ENCODE measurements at regions not wholly inside any gene's neighbourhood (a gene's known extent, or its start where the extent isn't known, plus 50 kb on each side); places are given as distances from the start of the nearest gene placed in this dataset.
"Not testable (repeated sequence)": the region's sequence is repeated elsewhere in the genome, so short reads cannot be mapped to it uniquely, and the experiment has no call there.

DNA sequence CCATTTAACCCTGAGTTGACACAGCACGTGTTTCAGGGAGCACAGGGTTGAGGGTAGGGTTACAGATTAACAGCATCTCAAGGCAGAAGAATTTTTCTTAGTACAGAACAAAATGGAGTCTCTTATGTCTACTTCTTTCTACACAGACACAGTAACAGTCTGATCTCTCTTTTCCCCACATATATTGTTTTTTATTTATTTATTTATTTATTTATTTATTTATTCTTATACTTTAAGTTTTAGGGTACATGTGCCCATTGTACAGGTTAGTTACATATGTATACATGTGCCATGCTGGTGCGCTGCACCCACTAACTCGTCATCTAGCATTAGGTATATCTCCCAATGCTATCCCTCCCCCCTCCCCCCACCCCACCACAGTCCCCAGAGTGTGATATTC is 1725.6 kb downstream of the BRINP3 start:
- not testable (repeated sequence) for BruUV-seq (replicated peaks)

GRCh38 chr1:188757747-188758146 is 1719.9 kb downstream of the BRINP3 start:
- H3K4me3 ChIP-seq (ENCODE audit: low read depth, low read length, poor library complexity, severe bottlenecking); H4K20me1 ChIP-seq (ENCODE audit: insufficient read depth, low read length); intact Hi-C loops (cut with micrococcal nuclease; ENCODE audit: unreplicated experiment); DNase-seq (ENCODE audit: low spot score); H3K27ac ChIP-seq (ENCODE audit: low read depth, low read length, poor library complexity, severe bottlenecking); CTCF ChIA-PET (ENCODE audit: unreplicated experiment); H3K9me2 ChIP-seq (ENCODE audit: insufficient read depth, low read length); BruUV-seq (replicated peaks); POLR2A ChIA-PET; H3K36me3 ChIP-seq (ENCODE audit: insufficient read depth, low read length); H2AFZ ChIP-seq (ENCODE audit: low read length); H3K4me1 ChIP-seq (ENCODE audit: insufficient read depth, low read length, poor library complexity, severe bottlenecking); H3K4me2 ChIP-seq (ENCODE audit: low read length); H3K9me3 ChIP-seq (ENCODE audit: low read length); H3K79me2 ChIP-seq (ENCODE audit: insufficient read depth, low read depth, low read length): not testable (repeated sequence)

More for the DNA sequence above, 1725.6 kb downstream of the BRINP3 start:
- H3K79me2 ChIP-seq (ENCODE audit: insufficient read depth, low read depth, low read length); H3K9me2 ChIP-seq (ENCODE audit: insufficient read depth, low read length); H3K27ac ChIP-seq (ENCODE audit: low read depth, low read length, poor library complexity, severe bottlenecking); DNase-seq (ENCODE audit: low spot score); H3K9me3 ChIP-seq (ENCODE audit: low read length); H3K4me1 ChIP-seq (ENCODE audit: insufficient read depth, low read length, poor library complexity, severe bottlenecking); intact Hi-C loops (cut with micrococcal nuclease; ENCODE audit: unreplicated experiment); H3K4me2 ChIP-seq (ENCODE audit: low read length); H2AFZ ChIP-seq (ENCODE audit: low read length); H3K36me3 ChIP-seq (ENCODE audit: insufficient read depth, low read length); H4K20me1 ChIP-seq (ENCODE audit: insufficient read depth, low read length); H3K4me3 ChIP-seq (ENCODE audit: low read depth, low read length, poor library complexity, severe bottlenecking); CTCF ChIA-PET (ENCODE audit: unreplicated experiment); POLR2A ChIA-PET: not testable (repeated sequence)

DNA sequence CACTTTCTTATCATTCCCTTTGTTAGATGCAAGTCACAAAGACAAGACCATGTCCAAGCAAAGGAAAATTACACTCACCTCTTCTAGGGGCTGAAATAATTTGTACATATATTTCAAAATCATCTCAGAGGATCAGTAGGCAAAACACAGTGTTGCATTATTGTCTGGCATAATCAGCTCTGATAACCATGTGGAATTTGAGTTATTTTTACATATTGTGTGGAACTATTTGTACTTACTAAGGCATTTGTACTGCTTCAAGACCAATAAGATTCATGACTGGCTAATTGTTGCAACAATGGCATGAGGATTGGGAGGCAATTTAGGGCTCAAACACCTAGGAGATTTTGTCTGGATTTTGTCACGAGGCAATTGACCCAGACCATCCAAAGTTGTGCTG is 1716.4 kb downstream of the BRINP3 start:
- no TSS peak for BruUV-seq (replicated peaks)
- Histone ChIP-seq H3K36me3 (ENCODE audit: insufficient read depth, low read length) (no peaks in the 10 kb centered on the region), H3K27ac (ENCODE audit: low read depth, low read length, poor library complexity, severe bottlenecking) (no peak overlapping the region), H3K9me2 (ENCODE audit: insufficient read depth, low read length) (no peaks in the 10 kb centered on the region), H3K79me2 (ENCODE audit: insufficient read depth, low read depth, low read length) (no peaks in the 10 kb centered on the region), H3K4me1 (ENCODE audit: insufficient read depth, low read length, poor library complexity, severe bottlenecking) (no peaks in the 10 kb centered on the region), H3K4me3 (ENCODE audit: low read depth, low read length, poor library complexity, severe bottlenecking) (no peak overlapping the region), H3K4me2 (ENCODE audit: low read length) (no peak overlapping the region), H2AFZ (ENCODE audit: low read length) (no peak overlapping the region), H4K20me1 (ENCODE audit: insufficient read depth, low read length) (no peaks in the 10 kb centered on the region), H3K9me3 (ENCODE audit: low read length) (no peaks in the 10 kb centered on the region)
- no peak for DNase-seq (ENCODE audit: low spot score)
- POLR2A ChIA-PET = no interaction called here
- no peak for TF ChIP-seq EZH2phosphoT487 (IDR thresholded peaks at IDR 0.05; ENCODE audit: borderline replicate concordance, low read depth, low read length)
- TF ChIP-seq, protein P1, sequence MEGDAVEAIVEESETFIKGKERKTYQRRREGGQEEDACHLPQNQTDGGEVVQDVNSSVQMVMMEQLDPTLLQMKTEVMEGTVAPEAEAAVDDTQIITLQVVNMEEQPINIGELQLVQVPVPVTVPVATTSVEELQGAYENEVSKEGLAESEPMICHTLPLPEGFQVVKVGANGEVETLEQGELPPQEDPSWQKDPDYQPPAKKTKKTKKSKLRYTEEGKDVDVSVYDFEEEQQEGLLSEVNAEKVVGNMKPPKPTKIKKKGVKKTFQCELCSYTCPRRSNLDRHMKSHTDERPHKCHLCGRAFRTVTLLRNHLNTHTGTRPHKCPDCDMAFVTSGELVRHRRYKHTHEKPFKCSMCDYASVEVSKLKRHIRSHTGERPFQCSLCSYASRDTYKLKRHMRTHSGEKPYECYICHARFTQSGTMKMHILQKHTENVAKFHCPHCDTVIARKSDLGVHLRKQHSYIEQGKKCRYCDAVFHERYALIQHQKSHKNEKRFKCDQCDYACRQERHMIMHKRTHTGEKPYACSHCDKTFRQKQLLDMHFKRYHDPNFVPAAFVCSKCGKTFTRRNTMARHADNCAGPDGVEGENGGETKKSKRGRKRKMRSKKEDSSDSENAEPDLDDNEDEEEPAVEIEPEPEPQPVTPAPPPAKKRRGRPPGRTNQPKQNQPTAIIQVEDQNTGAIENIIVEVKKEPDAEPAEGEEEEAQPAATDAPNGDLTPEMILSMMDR (conservative IDR thresholded peaks at IDR 0.05; ENCODE audit: low read length) = no peak
- intact Hi-C loops (cut with micrococcal nuclease; ENCODE audit: unreplicated experiment) = no loop called here
- CTCF ChIA-PET (ENCODE audit: unreplicated experiment) = no interaction called here

- DNase-seq (ENCODE audit: low spot score) = no peak
Measured at GRCh38 chr1:188762166-188762743, 1715.4 kb downstream of the BRINP3 start.

More at GRCh38 chr1:188762166-188762743, 1715.4 kb downstream of the BRINP3 start:
- H4K20me1 ChIP-seq (ENCODE audit: insufficient read depth, low read length) = no peaks in the 10 kb centered on the region
- no peak overlapping the region for H2AFZ ChIP-seq (ENCODE audit: low read length)
- BruUV-seq (replicated peaks) = no TSS peak
- H3K4me3 ChIP-seq (ENCODE audit: low read depth, low read length, poor library complexity, severe bottlenecking) = no peak overlapping the region
- TF ChIP-seq EZH2phosphoT487 (IDR thresholded peaks at IDR 0.05; ENCODE audit: borderline replicate concordance, low read depth, low read length) = no peak
- TF ChIP-seq, protein P1 (conservative IDR thresholded peaks at IDR 0.05; ENCODE audit: low read length) = no peak
- H3K36me3 ChIP-seq (ENCODE audit: insufficient read depth, low read length) = no peaks in the 10 kb centered on the region
- ChIA-PET CTCF (ENCODE audit: unreplicated experiment) (no interaction called here), POLR2A (no interaction called here)
- no peak overlapping the region for H3K27ac ChIP-seq (ENCODE audit: low read depth, low read length, poor library complexity, severe bottlenecking)
- intact Hi-C loops (cut with micrococcal nuclease; ENCODE audit: unreplicated experiment) = no loop called here
- H3K4me1 ChIP-seq (ENCODE audit: insufficient read depth, low read length, poor library complexity, severe bottlenecking) = no peaks in the 10 kb centered on the region
- H3K79me2 ChIP-seq (ENCODE audit: insufficient read depth, low read depth, low read length) = no peaks in the 10 kb centered on the region
- no peaks in the 10 kb centered on the region for H3K9me2 ChIP-seq (ENCODE audit: insufficient read depth, low read length)
- H3K9me3 ChIP-seq (ENCODE audit: low read length) = no peaks in the 10 kb centered on the region
- no peak overlapping the region for H3K4me2 ChIP-seq (ENCODE audit: low read length)

Data from OCI-LY7 (cell line).